Middle frontal gyrus (tissue), 1 donor: ENCODE measurements at regions not wholly inside any gene's neighbourhood (a gene's known extent, or its start where the extent isn't known, plus 50 kb on each side); places are given as distances from the start of the nearest gene placed in this dataset.

Experiments
- DNase-seq: peaks from one replicate; pipeline ENCODE4 v3.0.0-alpha.2; 2015; ENCODE audit warnings: low spot score; ENCODE audit errors: extremely low spot score

GRCh38 chrX:40152741-40153344 is 55.1 kb upstream of the BCOR start:
- DNase-seq = no peak

GRCh38 chrX:40152173-40152711 is 54.5 kb upstream of the BCOR start:
- DNase-seq = no peak

- DNase-seq = no peak
Measured at GRCh38 chrX:40151211-40152172, 53.7 kb upstream of the BCOR start.

GRCh38 chrX:40150503-40150902 is 52.7 kb upstream of the BCOR start:
- no peak for DNase-seq

- DNase-seq = no peak
Measured at GRCh38 chrX:40149286-40150175, 51.8 kb upstream of the BCOR start.

GRCh38 chrX:40148385-40149285 is 50.9 kb upstream of the BCOR start:
- DNase-seq = no peak

- no peak for DNase-seq
Measured at GRCh38 chrX:40147971-40148370, 50.2 kb upstream of the BCOR start.
